Thyroid gland (tissue), 4 donors: ENCODE measurements at regions not wholly inside any gene's neighbourhood (a gene's known extent, or its start where the extent isn't known, plus 50 kb on each side); places are given as distances from the start of the nearest gene placed in this dataset.

ENCODE experiments used
- DNase-seq, 2 donors: peaks; one replicate each; pipeline ENCODE4 v3.0.0-alpha.2; 2019
- H3K27ac ChIP-seq, 3 donors: fragments of 200-600 bp; sonication (generic); 1 replicate in 2 of 3; 2 replicates in 1 of 3; pipeline ENCODE4 v1.5.1; 2016 to 2019; ENCODE audit warnings: mild to moderate bottlenecking in 1 of 3, moderate library complexity in 1 of 3
- H3K27me3 ChIP-seq: fragments of 200-600 bp; sonication (generic); one replicate; pipeline ENCODE4 v1.5.1; 2019
- H3K36me3 ChIP-seq, 2 donors: fragments of 200-600 bp; sonication (generic); one replicate each; pipeline ENCODE4 v1.5.1; 2016 to 2019
- H3K4me1 ChIP-seq, 2 donors: fragments of 200-600 bp; sonication (generic); one replicate each; pipeline ENCODE4 v1.5.1; 2017 to 2019
- H3K4me3 ChIP-seq, 3 donors: fragments of 200-600 bp; sonication (generic); replicated peaks in 1 of 3; 1 replicate in 2 of 3; 2 replicates in 1 of 3; pipeline ENCODE4 v1.5.1; 2016; ENCODE audit warnings: mild to moderate bottlenecking in 1 of 3
- H3K9me3 ChIP-seq: fragments of 200-600 bp; sonication (generic); one replicate; pipeline ENCODE4 v1.5.1; 2017
- CTCF ChIP-seq, 6 experiments: fragments of 200-600 bp in 3 of 6; fragments of 450-650 bp in 3 of 6; sonication (generic) in 3 of 6; IDR thresholded peaks; one replicate each; pipeline ENCODE4 v1.5.1; 2016 to 2019; ENCODE audit warnings: antibody characterized with exemption in 6 of 6, mild to moderate bottlenecking in 2 of 6, inconsistent platforms in 1 of 6, moderate library complexity in 1 of 6
- POLR2A ChIP-seq, 2 donors: fragments of 450-650 bp; IDR thresholded peaks; one replicate each; pipeline ENCODE4 v1.6.1; 2017; ENCODE audit warnings: antibody characterized with exemption in 2 of 2, mild to moderate bottlenecking in 2 of 2, moderate library complexity in 1 of 2
- WGBS, 2 donors: methylation state at CpG; one replicate each; pipeline ENCODE4 v1.1.5; 2017; 5-methylcytosine and 5-hydroxymethylcytosine counted together
- intact Hi-C: fragments of 100-400 bp; cut with DNase I; formaldehyde crosslinking; loops from one replicate; pipeline ENCODE4 v1.15.1; 2023

GRCh38 chr16:11411059-11411550 lies 65.8 kb downstream of the RMI2 start:
- no peak for TF ChIP-seq CTCF (IDR thresholded peaks at IDR 0.05)
- no peak for TF ChIP-seq POLR2A (IDR thresholded peaks at IDR 0.05)
- Histone ChIP-seq H3K4me1 (peaks cover 0 to 5% of the 10 kb centered on the region in 2 donors), H3K4me3 (no peak overlapping the region), H3K27ac (no peak overlapping the region), H3K36me3 (no peaks in the 10 kb centered on the region), H3K9me3 (no peaks in the 10 kb centered on the region), H3K27me3 (no peaks in the 10 kb centered on the region)
- no peak for DNase-seq
- intact Hi-C loops: no loop called here
- 75 to 86% methylated on average over 6 to 9 of the region's 9 CpGs for WGBS, 2 donors

- intact Hi-C loops: no loop called here
- no peak for TF ChIP-seq POLR2A (IDR thresholded peaks at IDR 0.05)
- no peak for TF ChIP-seq CTCF (IDR thresholded peaks at IDR 0.05)
- Histone ChIP-seq H3K36me3 (no peaks in the 10 kb centered on the region), H3K4me1 (peaks cover 0 to 5% of the 10 kb centered on the region in 2 donors), H3K27ac (no peak overlapping the region), H3K27me3 (no peaks in the 10 kb centered on the region), H3K9me3 (no peaks in the 10 kb centered on the region), H3K4me3 (no peak overlapping the region)
- 84 to 86% methylated on average over 9 of the region's 10 CpGs for WGBS, 2 donors
- no peak for DNase-seq
Measured at GRCh38 chr16:11412175-11412904, 67.1 kb downstream of the RMI2 start.

- Histone ChIP-seq H3K9me3 (no peaks in the 10 kb centered on the region), H3K4me1 (peaks cover 0 to 5% of the 10 kb centered on the region in 2 donors), H3K27me3 (no peaks in the 10 kb centered on the region), H3K36me3 (no peaks in the 10 kb centered on the region), H3K4me3 (no peak overlapping the region), H3K27ac (no peak overlapping the region)
- DNase-seq: no peak
- 82 to 87% methylated on average over 12 to 13 of the region's 15 CpGs for WGBS, 2 donors
- intact Hi-C loops: no loop called here
- TF ChIP-seq CTCF (IDR thresholded peaks at IDR 0.05) (no peak), POLR2A (IDR thresholded peaks at IDR 0.05) (no peak)
Measured at GRCh38 chr16:11412965-11413887, 68.0 kb downstream of the RMI2 start.

GRCh38 chr16:11413907-11414595 lies 68.8 kb downstream of the RMI2 start:
- H3K27me3 ChIP-seq: no peaks in the 10 kb centered on the region
- no peak for TF ChIP-seq CTCF (IDR thresholded peaks at IDR 0.05)
- no peak for TF ChIP-seq POLR2A (IDR thresholded peaks at IDR 0.05)
- no peaks in the 10 kb centered on the region for H3K36me3 ChIP-seq
- intact Hi-C loops: no loop called here
- no peak overlapping the region for H3K4me3 ChIP-seq
- 89 to 95% methylated on average over 7 of the region's 11 CpGs for WGBS, 2 donors
- no peak overlapping the region for H3K27ac ChIP-seq
- no peak for DNase-seq
- no peaks in the 10 kb centered on the region for H3K9me3 ChIP-seq
- H3K4me1 ChIP-seq: peaks cover 0 to 5% of the 10 kb centered on the region in 2 donors
